HEK293 (cell line): ENCODE measurements at regions not wholly inside any gene's neighbourhood (a gene's known extent, or its start where the extent isn't known, plus 50 kb on each side); places are given as distances from the start of the nearest gene placed in this dataset.

Experiments used
- ZFP41 ChIP-seq: fragments of 450-650 bp; formaldehyde crosslinking; IDR thresholded peaks from 2 replicates; pipeline ENCODE4 v1.5.1; 2016; ENCODE audit warnings: missing biosample characterization, missing genetic modification characterization, borderline replicate concordance
- TF ChIP-seq, protein P1 (sequence below): fragments of 450-650 bp; formaldehyde crosslinking; IDR thresholded peaks from 2 replicates; pipeline ENCODE4 v1.5.1; 2016; ENCODE audit warnings: missing biosample characterization, missing genetic modification characterization

DNA sequence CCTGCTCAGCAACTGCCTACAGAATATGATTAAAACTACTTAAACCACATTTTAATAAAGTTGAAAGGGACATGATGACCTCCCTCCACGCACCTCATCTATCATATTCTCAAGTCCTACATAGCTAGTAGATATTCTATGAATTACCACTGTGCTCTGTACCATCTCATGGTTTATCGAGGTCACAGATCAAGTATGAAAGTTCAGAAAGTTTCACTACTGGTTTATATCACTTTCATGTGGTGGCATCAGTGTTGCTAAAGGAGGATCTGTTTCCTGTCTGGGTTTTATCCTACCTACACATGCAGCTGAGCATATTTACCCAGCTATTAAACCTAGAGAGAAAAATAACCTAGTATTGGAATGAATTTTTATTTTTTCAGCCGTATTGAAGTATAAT is 214.9 kb upstream of the MON1B start:
- no peak for TF ChIP-seq ZFP41 (tag by site-specific recombination)
- TF ChIP-seq, protein P1, sequence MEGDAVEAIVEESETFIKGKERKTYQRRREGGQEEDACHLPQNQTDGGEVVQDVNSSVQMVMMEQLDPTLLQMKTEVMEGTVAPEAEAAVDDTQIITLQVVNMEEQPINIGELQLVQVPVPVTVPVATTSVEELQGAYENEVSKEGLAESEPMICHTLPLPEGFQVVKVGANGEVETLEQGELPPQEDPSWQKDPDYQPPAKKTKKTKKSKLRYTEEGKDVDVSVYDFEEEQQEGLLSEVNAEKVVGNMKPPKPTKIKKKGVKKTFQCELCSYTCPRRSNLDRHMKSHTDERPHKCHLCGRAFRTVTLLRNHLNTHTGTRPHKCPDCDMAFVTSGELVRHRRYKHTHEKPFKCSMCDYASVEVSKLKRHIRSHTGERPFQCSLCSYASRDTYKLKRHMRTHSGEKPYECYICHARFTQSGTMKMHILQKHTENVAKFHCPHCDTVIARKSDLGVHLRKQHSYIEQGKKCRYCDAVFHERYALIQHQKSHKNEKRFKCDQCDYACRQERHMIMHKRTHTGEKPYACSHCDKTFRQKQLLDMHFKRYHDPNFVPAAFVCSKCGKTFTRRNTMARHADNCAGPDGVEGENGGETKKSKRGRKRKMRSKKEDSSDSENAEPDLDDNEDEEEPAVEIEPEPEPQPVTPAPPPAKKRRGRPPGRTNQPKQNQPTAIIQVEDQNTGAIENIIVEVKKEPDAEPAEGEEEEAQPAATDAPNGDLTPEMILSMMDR (tag by site-specific recombination) = no peak
